Activated CD4-positive, CD25-positive, alpha-beta regulatory T cell treated with anti-CD3 and anti-CD28 coated beads, Interleukin-2, amount 50 U/mL, for 24 hours (primary cell): ENCODE measurements at regions not wholly inside any gene's neighbourhood (a gene's known extent, or its start where the extent isn't known, plus 50 kb on each side); places are given as distances from the start of the nearest gene placed in this dataset.
"Not testable (repeated sequence)": the region's sequence is repeated elsewhere in the genome, so short reads cannot be mapped to it uniquely, and the experiment has no call there.

Source experiments
- ATAC-seq, 2 donors: fragments of 150-1000 bp; cut with Tn5 transposase; one replicate each; pipeline ENCODE4 v1.10.0; 2021; ENCODE audit warnings: mild to moderate bottlenecking in 1 of 2, moderate library complexity in 1 of 2

GRCh38 chr14:47976139-47976538 is 300.7 kb upstream of the MDGA2 start:
- ATAC-seq = no peak

- no peak for ATAC-seq
These were observed 290.8 kb upstream of the MDGA2 start for GRCh38 chr14:47966076-47966810.

GRCh38 chr14:47961634-47962033 is 286.2 kb upstream of the MDGA2 start:
- no peak for ATAC-seq

- ATAC-seq = no peak
These were observed 284.3 kb upstream of the MDGA2 start for GRCh38 chr14:47959740-47960139.

- no peak for ATAC-seq
These were observed 273.6 kb upstream of the MDGA2 start for GRCh38 chr14:47949006-47949405.

- ATAC-seq = no peak
These were observed 259.9 kb upstream of the MDGA2 start for GRCh38 chr14:47935332-47935731.

- no peak for ATAC-seq
These were observed 253.9 kb upstream of the MDGA2 start for GRCh38 chr14:47929334-47929733.

GRCh38 chr14:47921133-47921532 is 245.7 kb upstream of the MDGA2 start:
- ATAC-seq = no peak

- ATAC-seq = no peak
These were observed 244.6 kb upstream of the MDGA2 start for GRCh38 chr14:47919997-47920396.

- ATAC-seq = no peak
These were observed 244.0 kb upstream of the MDGA2 start for GRCh38 chr14:47919334-47919846.

GRCh38 chr14:47917344-47917954 is 242.0 kb upstream of the MDGA2 start:
- ATAC-seq = peak in 1 of 2 donors; percentile 21

- not testable (repeated sequence) for ATAC-seq
These were observed 225.7 kb upstream of the MDGA2 start for GRCh38 chr14:47901141-47901540.

GRCh38 chr14:47899685-47900084 is 224.3 kb upstream of the MDGA2 start:
- no peak for ATAC-seq

GRCh38 chr14:47874350-47874749 is 198.9 kb upstream of the MDGA2 start:
- ATAC-seq = no peak

- no peak for ATAC-seq
These were observed 197.2 kb upstream of the MDGA2 start for GRCh38 chr14:47872588-47872987.

- no peak for ATAC-seq
These were observed 188.0 kb upstream of the MDGA2 start for GRCh38 chr14:47863441-47863840.

- ATAC-seq = no peak
These were observed 182.2 kb upstream of the MDGA2 start for GRCh38 chr14:47857646-47858045.

- ATAC-seq = no peak
These were observed 176.9 kb upstream of the MDGA2 start for GRCh38 chr14:47852278-47852677.

- no peak for ATAC-seq
These were observed 170.6 kb upstream of the MDGA2 start for GRCh38 chr14:47846008-47846407.

- ATAC-seq = no peak
These were observed 167.8 kb upstream of the MDGA2 start for GRCh38 chr14:47843236-47843635.

- ATAC-seq = no peak
These were observed 157.6 kb upstream of the MDGA2 start for GRCh38 chr14:47833011-47833410.

- ATAC-seq = no peak
These were observed 151.4 kb upstream of the MDGA2 start for GRCh38 chr14:47826809-47827208.

- no peak for ATAC-seq
These were observed 146.9 kb upstream of the MDGA2 start for GRCh38 chr14:47822326-47822725.

- ATAC-seq = no peak
These were observed 145.7 kb upstream of the MDGA2 start for GRCh38 chr14:47821135-47821534.
